ENCODE measurements at regions not wholly inside any gene's neighbourhood (a gene's known extent, or its start where the extent isn't known, plus 50 kb on each side); places are given as distances from the start of the nearest gene placed in this dataset.

DNA sequence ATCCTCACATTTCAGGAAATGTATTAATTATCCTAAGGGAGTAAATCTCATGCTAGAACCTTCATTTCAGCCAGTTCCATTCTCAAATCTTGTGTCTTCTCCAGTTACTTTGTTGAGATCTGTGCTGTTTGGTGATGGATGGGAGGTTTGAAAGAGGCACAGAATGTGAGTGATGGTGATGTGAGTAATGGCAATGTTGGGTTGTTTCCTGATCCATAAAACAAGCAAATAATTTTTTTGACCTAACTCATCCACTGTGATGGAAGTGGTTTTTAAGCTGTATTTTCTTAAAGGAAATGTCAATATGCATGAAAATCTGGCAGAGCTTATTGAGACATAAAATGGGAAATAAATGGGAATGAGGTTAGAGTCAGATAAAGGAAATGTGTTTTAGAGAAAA is 214.7 kb downstream of the CHRM3 start:
- no peaks in the 10 kb centered on the region for H3K4me1 ChIP-seq (ENCODE audit: control insufficient read depth in 1 of 2, insufficient read depth in 2 of 2, low read length in 2 of 2)
- H3K9me3 ChIP-seq (ENCODE audit: control insufficient read depth in 1 of 2, low read length in 2 of 2): no peaks in the 10 kb centered on the region
- H3K27ac ChIP-seq (ENCODE audit: low read length): no peak overlapping the region
- H3K36me3 ChIP-seq (ENCODE audit: control insufficient read depth in 1 of 2, insufficient read depth in 2 of 2, low read length in 2 of 2): no peaks in the 10 kb centered on the region
- no peak overlapping the region for H3K4me3 ChIP-seq (ENCODE audit: low read depth in 1 of 2, low read length in 2 of 2)
- no peaks in the 10 kb centered on the region for H3K27me3 ChIP-seq (ENCODE audit: low read depth, low read length)

DNA sequence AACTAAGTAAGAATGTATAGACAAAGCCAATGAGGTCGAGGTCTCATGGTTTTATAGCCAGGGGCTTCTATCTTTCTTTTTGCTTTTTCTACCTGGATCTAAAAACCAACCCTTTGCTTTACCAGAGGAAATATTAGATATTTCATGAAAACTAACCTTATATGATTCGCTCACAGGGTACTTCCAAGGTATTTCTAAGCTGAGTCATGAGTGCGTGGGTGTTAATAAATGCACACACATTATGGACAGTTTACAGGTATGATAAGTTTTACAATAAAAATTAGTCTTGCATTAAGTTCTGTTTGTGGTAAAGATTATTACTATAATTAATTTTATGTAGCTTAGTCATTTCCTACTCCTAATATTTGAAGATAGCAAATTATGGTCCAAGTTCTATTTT is 217.2 kb downstream of the CHRM3 start:
- Histone ChIP-seq H3K36me3 (ENCODE audit: control insufficient read depth in 1 of 2, insufficient read depth in 2 of 2, low read length in 2 of 2) (no peaks in the 10 kb centered on the region), H3K4me3 (ENCODE audit: low read depth in 1 of 2, low read length in 2 of 2) (no peak overlapping the region), H3K27me3 (ENCODE audit: low read depth, low read length) (no peaks in the 10 kb centered on the region), H3K4me1 (ENCODE audit: control insufficient read depth in 1 of 2, insufficient read depth in 2 of 2, low read length in 2 of 2) (no peaks in the 10 kb centered on the region), H3K9me3 (ENCODE audit: control insufficient read depth in 1 of 2, low read length in 2 of 2) (no peaks in the 10 kb centered on the region), H3K27ac (ENCODE audit: low read length) (no peak overlapping the region)

DNA sequence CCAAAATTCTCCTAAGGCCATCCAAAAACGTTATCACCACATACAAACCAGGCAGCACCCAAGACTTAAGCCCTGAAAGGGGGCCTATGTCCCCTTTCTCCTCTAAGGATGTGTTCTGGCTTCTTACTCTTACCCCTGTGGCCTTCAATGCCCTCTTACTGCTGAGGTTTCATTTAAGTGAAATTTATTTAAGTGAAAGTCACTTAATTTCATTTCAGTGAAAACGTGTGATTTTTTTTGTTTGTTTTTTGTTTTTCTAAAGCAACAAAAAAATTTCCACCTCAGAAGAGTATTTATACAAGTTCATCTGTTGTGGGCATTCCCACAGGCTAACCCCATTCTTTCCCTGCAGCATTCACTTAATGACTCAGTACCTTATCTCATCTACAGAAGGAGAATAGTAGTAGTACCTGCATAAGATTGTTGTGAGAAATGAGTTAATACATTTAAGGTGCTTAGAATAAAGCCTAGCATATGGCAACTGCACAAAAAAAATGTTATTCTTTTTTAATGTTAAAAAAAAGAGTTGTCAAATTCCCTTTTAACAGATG is 220.6 kb downstream of the CHRM3 start:
- Histone ChIP-seq H3K27me3 (ENCODE audit: low read depth, low read length) (no peaks in the 10 kb centered on the region), H3K4me3 (ENCODE audit: low read depth in 1 of 2, low read length in 2 of 2) (no peak overlapping the region), H3K36me3 (ENCODE audit: control insufficient read depth in 1 of 2, insufficient read depth in 2 of 2, low read length in 2 of 2) (no peaks in the 10 kb centered on the region), H3K4me1 (ENCODE audit: control insufficient read depth in 1 of 2, insufficient read depth in 2 of 2, low read length in 2 of 2) (no peaks in the 10 kb centered on the region), H3K27ac (ENCODE audit: low read length) (no peak overlapping the region), H3K9me3 (ENCODE audit: control insufficient read depth in 1 of 2, low read length in 2 of 2) (no peaks in the 10 kb centered on the region)

DNA sequence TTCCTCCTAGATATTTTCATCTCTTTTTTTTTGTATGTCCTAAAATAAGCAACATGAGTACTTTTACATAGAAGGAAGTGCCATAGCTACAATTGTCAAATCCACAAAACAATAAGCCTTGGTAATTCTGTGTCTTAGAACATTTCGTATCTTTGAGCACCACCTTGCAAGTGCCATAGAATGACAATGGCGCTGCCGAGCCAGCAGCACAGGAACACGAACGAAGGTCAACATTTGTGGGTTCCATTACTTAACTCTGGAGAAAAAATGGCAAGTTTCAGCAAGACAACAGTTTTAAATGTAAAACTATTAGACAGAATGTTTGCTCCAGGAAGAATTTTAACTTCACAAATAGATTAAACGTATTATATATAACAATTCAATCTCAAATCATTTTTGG is 222.1 kb downstream of the CHRM3 start:
- Histone ChIP-seq H3K27me3 (ENCODE audit: low read depth, low read length) (no peaks in the 10 kb centered on the region), H3K4me1 (ENCODE audit: control insufficient read depth in 1 of 2, insufficient read depth in 2 of 2, low read length in 2 of 2) (peaks cover 0 to 5% of the 10 kb centered on the region in 2 donors), H3K27ac (ENCODE audit: low read length) (no peak overlapping the region), H3K4me3 (ENCODE audit: low read depth in 1 of 2, low read length in 2 of 2) (no peak overlapping the region), H3K36me3 (ENCODE audit: control insufficient read depth in 1 of 2, insufficient read depth in 2 of 2, low read length in 2 of 2) (no peaks in the 10 kb centered on the region), H3K9me3 (ENCODE audit: control insufficient read depth in 1 of 2, low read length in 2 of 2) (no peaks in the 10 kb centered on the region)

DNA sequence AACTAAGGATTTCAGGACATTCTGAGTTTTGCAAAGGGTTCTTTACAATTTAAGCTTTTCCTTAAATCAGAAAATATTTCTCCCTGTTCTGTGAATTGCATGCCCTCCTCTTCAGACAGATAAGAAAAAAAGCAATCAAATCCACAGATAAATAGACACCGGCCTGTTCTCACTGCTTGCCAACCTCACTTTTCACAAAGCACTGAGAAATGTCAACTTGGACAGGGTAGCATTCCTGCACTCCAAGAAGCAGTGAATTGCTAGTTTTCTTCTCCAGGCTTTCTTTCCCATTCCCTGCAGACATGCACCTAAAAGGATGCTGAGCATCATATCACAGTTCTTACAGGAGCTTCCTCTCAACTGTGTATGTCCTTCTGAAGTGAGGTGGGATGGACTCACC is 226.0 kb downstream of the CHRM3 start:
- peaks cover 0 to 5% of the 10 kb centered on the region in 2 donors for H3K4me1 ChIP-seq (ENCODE audit: control insufficient read depth in 1 of 2, insufficient read depth in 2 of 2, low read length in 2 of 2)
- no peaks in the 10 kb centered on the region for H3K36me3 ChIP-seq (ENCODE audit: control insufficient read depth in 1 of 2, insufficient read depth in 2 of 2, low read length in 2 of 2)
- no peaks in the 10 kb centered on the region for H3K9me3 ChIP-seq (ENCODE audit: control insufficient read depth in 1 of 2, low read length in 2 of 2)
- H3K27me3 ChIP-seq (ENCODE audit: low read depth, low read length): no peaks in the 10 kb centered on the region
- no peak overlapping the region for H3K4me3 ChIP-seq (ENCODE audit: low read depth in 1 of 2, low read length in 2 of 2)
- no peak overlapping the region for H3K27ac ChIP-seq (ENCODE audit: low read length)

DNA sequence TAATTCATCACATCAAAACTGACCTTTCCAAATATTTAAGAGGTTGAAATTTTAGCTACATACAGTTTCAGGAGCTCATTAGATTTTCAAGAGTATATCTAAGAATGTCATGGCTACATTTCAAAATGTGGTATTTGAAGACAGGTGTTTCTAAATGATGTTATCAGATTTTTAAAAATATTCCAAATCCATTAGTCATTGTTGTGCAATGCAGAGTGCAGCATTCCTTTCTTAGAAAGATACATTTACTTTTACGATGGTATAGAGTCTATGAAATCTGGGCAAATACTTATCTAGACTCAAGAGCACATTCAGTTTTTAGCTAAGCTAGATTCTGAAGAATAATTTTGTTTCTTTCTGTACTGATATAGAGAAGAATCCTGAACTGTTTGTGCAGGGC is 230.3 kb downstream of the CHRM3 start:
- H3K27me3 ChIP-seq (ENCODE audit: low read depth, low read length): no peaks in the 10 kb centered on the region
- H3K4me3 ChIP-seq (ENCODE audit: low read depth in 1 of 2, low read length in 2 of 2): no peak overlapping the region

DNA sequence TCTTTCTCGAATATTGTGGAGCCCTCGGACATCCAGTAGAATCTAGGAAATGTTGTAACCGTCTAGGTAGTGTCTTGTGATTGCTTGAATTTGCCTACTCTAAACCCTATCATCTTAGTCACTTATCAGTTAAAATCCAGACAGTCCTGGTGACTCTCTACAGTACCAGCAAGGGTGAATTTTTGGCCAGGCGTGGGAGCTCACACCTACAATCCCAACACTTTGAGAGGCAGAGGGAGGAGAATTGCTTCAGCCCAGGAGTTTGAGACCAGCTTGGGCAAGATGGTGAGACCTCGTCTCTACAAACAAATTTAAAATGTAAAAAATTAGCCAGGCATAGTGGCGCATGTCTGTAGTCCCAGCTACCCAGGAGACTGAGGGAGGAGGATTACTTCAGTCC is 230.9 kb downstream of the CHRM3 start:
- Histone ChIP-seq H3K36me3 (ENCODE audit: control insufficient read depth in 1 of 2, insufficient read depth in 2 of 2, low read length in 2 of 2) (no peaks in the 10 kb centered on the region), H3K27me3 (ENCODE audit: low read depth, low read length) (no peaks in the 10 kb centered on the region), H3K4me3 (ENCODE audit: low read depth in 1 of 2, low read length in 2 of 2) (no peak overlapping the region), H3K9me3 (ENCODE audit: control insufficient read depth in 1 of 2, low read length in 2 of 2) (no peaks in the 10 kb centered on the region), H3K27ac (ENCODE audit: low read length) (no peak overlapping the region), H3K4me1 (ENCODE audit: control insufficient read depth in 1 of 2, insufficient read depth in 2 of 2, low read length in 2 of 2) (peaks cover 0 to 5% of the 10 kb centered on the region in 2 donors)

More for the DNA sequence above, 230.3 kb downstream of the CHRM3 start:
- no peaks in the 10 kb centered on the region for H3K9me3 ChIP-seq (ENCODE audit: control insufficient read depth in 1 of 2, low read length in 2 of 2)
- H3K4me1 ChIP-seq (ENCODE audit: control insufficient read depth in 1 of 2, insufficient read depth in 2 of 2, low read length in 2 of 2): peaks cover 0 to 5% of the 10 kb centered on the region in 2 donors
- H3K36me3 ChIP-seq (ENCODE audit: control insufficient read depth in 1 of 2, insufficient read depth in 2 of 2, low read length in 2 of 2): no peaks in the 10 kb centered on the region
- H3K27ac ChIP-seq (ENCODE audit: low read length): no peak overlapping the region

DNA sequence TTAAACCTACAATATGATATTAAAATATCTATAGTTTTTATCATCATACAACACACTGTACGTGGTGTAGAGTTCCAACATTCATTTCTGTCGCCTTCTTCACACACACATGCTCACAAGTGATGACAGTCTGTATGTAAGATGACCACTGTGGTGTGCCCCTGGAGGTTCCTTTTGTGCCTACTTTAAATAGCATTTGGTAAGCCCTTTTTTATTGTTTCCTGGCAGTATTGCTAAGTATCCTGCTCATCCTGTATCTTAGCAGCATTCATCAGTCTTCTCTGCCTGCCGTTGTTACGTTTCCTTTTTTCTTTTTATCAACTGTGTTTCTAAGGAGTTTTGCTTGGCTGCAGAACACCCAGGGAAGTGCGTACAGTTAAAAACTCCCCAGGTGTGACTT is 231.4 kb downstream of the CHRM3 start:
- Histone ChIP-seq H3K4me3 (ENCODE audit: low read depth in 1 of 2, low read length in 2 of 2) (no peak overlapping the region), H3K27me3 (ENCODE audit: low read depth, low read length) (no peaks in the 10 kb centered on the region), H3K9me3 (ENCODE audit: control insufficient read depth in 1 of 2, low read length in 2 of 2) (no peaks in the 10 kb centered on the region), H3K27ac (ENCODE audit: low read length) (no peak overlapping the region), H3K36me3 (ENCODE audit: control insufficient read depth in 1 of 2, insufficient read depth in 2 of 2, low read length in 2 of 2) (no peaks in the 10 kb centered on the region), H3K4me1 (ENCODE audit: control insufficient read depth in 1 of 2, insufficient read depth in 2 of 2, low read length in 2 of 2) (peaks cover 0 to 5% of the 10 kb centered on the region in 2 donors)

DNA sequence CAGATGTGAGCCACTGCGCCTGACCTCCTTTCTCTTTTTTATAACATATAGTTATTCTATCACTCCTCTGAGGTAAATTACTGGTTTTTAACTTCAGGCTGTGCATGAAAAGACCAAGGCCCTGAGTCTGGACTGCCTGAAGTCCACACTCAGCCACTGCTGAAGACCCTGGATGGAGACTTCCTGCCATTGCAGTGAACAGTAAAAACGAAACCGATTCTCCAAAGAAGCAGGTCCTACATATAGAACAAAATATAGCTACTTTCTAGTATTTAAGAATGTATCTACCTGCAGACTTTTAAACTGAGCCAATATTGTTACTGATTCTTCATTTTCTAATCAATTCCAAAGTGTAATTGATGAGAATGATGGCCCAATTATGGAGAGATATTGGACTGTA is 232.8 kb downstream of the CHRM3 start:
- H3K4me3 ChIP-seq (ENCODE audit: low read depth in 1 of 2, low read length in 2 of 2): no peak overlapping the region
- no peaks in the 10 kb centered on the region for H3K36me3 ChIP-seq (ENCODE audit: control insufficient read depth in 1 of 2, insufficient read depth in 2 of 2, low read length in 2 of 2)
- H3K4me1 ChIP-seq (ENCODE audit: control insufficient read depth in 1 of 2, insufficient read depth in 2 of 2, low read length in 2 of 2): no peaks in the 10 kb centered on the region
- no peak overlapping the region for H3K27ac ChIP-seq (ENCODE audit: low read length)
- no peaks in the 10 kb centered on the region for H3K9me3 ChIP-seq (ENCODE audit: control insufficient read depth in 1 of 2, low read length in 2 of 2)
- H3K27me3 ChIP-seq (ENCODE audit: low read depth, low read length): no peaks in the 10 kb centered on the region

DNA sequence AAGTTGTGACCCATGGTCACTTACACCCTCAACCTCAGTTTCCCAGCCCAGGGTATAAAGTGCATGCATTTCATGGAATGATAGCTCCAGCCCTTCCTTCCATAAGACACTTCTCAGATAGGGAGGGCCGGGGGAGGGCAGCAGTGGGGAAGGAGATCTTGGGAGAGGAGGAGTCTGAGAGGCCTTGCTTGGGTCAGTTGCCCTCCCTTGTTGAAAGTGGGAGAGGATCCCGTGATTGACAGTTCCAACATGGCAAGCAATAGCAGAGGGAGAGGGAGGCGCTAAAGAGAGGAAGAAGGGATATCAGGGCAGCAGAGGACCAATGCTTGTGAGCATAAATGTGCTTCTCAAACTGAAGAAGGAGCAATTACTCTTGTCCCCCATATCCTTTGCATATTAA is 244.4 kb downstream of the CHRM3 start:
- H3K36me3 ChIP-seq (ENCODE audit: control insufficient read depth in 1 of 2, insufficient read depth in 2 of 2, low read length in 2 of 2): no peaks in the 10 kb centered on the region
- H3K4me1 ChIP-seq (ENCODE audit: control insufficient read depth in 1 of 2, insufficient read depth in 2 of 2, low read length in 2 of 2): no peaks in the 10 kb centered on the region
- H3K4me3 ChIP-seq (ENCODE audit: low read depth in 1 of 2, low read length in 2 of 2): no peak overlapping the region
- H3K9me3 ChIP-seq (ENCODE audit: control insufficient read depth in 1 of 2, low read length in 2 of 2): no peaks in the 10 kb centered on the region
- no peaks in the 10 kb centered on the region for H3K27me3 ChIP-seq (ENCODE audit: low read depth, low read length)
- H3K27ac ChIP-seq (ENCODE audit: low read length): no peak overlapping the region

DNA sequence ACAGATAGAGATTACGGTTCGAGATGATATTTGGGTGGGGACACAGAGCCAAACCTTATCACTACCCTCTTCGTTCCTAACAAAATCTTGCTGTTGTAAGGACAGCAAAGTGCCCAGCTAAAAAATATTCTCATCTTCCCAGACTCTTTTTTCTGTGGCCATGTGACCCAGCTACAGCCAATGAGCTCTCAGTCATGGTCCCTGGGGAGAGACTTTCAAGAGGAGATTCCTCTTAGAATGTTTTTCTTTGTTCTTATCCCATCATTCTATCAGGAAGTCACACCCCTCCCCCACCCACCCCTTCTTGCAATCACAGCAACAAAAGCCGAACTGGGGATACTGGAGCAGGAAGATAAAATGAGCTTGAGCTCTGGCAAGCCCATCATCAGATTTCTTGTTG is 247.1 kb downstream of the CHRM3 start:
- Histone ChIP-seq H3K4me1 (ENCODE audit: control insufficient read depth in 1 of 2, insufficient read depth in 2 of 2, low read length in 2 of 2) (no peaks in the 10 kb centered on the region), H3K27ac (ENCODE audit: low read length) (no peak overlapping the region), H3K36me3 (ENCODE audit: control insufficient read depth in 1 of 2, insufficient read depth in 2 of 2, low read length in 2 of 2) (no peaks in the 10 kb centered on the region), H3K27me3 (ENCODE audit: low read depth, low read length) (no peaks in the 10 kb centered on the region), H3K9me3 (ENCODE audit: control insufficient read depth in 1 of 2, low read length in 2 of 2) (no peaks in the 10 kb centered on the region), H3K4me3 (ENCODE audit: low read depth in 1 of 2, low read length in 2 of 2) (no peak overlapping the region)

DNA sequence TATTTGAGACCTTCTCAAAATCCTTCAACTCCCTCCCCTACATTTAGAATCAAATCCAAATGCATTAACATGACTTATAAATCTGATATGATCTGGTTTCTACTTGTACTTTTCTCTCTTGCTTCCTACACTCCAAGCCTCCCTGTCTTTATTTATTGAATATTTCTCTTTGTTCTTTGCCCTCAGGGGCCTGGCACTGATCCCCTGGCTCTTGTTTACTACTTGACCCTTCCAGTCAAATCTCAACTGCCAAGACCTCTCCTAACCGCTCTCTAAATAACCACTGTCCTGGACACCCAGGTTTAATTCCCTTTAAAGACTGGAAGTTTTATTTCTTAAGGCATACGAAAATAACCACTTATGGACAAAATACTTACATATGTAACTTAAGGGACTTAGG is 248.9 kb downstream of the CHRM3 start:
- H3K36me3 ChIP-seq (ENCODE audit: control insufficient read depth in 1 of 2, insufficient read depth in 2 of 2, low read length in 2 of 2): no peaks in the 10 kb centered on the region
- H3K27me3 ChIP-seq (ENCODE audit: low read depth, low read length): no peaks in the 10 kb centered on the region
- no peaks in the 10 kb centered on the region for H3K4me1 ChIP-seq (ENCODE audit: control insufficient read depth in 1 of 2, insufficient read depth in 2 of 2, low read length in 2 of 2)
- no peak overlapping the region for H3K27ac ChIP-seq (ENCODE audit: low read length)
- H3K4me3 ChIP-seq (ENCODE audit: low read depth in 1 of 2, low read length in 2 of 2): no peak overlapping the region
- no peaks in the 10 kb centered on the region for H3K9me3 ChIP-seq (ENCODE audit: control insufficient read depth in 1 of 2, low read length in 2 of 2)

Measured in muscle layer of duodenum (tissue), 2 donors.